ENCODE measurements at regions not wholly inside any gene's neighbourhood (a gene's known extent, or its start where the extent isn't known, plus 50 kb on each side); places are given as distances from the start of the nearest gene placed in this dataset.

GRCh38 chrY:12598783-12599182 is 102.2 kb upstream of the USP9Y start:
- no peak for DNase-seq

- DNase-seq, result no peak
Measured at GRCh38 chrY:12605426-12605825, 95.6 kb upstream of the USP9Y start.

GRCh38 chrY:12610861-12611260 is 90.2 kb upstream of the USP9Y start:
- no peak for DNase-seq

GRCh38 chrY:12615733-12616446 is 85.1 kb upstream of the USP9Y start:
- no peak for DNase-seq

- no peak for DNase-seq
Measured at GRCh38 chrY:12621454-12622081, 79.5 kb upstream of the USP9Y start.

GRCh38 chrY:12623204-12623603 is 77.8 kb upstream of the USP9Y start:
- no peak for DNase-seq

- DNase-seq, result no peak
Measured at GRCh38 chrY:12642986-12643385, 58.0 kb upstream of the USP9Y start.

GRCh38 chrY:12643693-12644348 is 57.2 kb upstream of the USP9Y start:
- no peak for DNase-seq

GRCh38 chrY:12651095-12651494 is 49.9 kb upstream of the USP9Y start:
- DNase-seq, result no peak

All from RPMI8226 (cell line).